Left lobe of liver (tissue), 2 donors: ENCODE measurements at regions not wholly inside any gene's neighbourhood (a gene's known extent, or its start where the extent isn't known, plus 50 kb on each side); places are given as distances from the start of the nearest gene placed in this dataset.

ENCODE experiments used
- ATAC-seq: fragments of 200-7000 bp; cut with Tn5 transposase; one replicate; pipeline ENCODE4 v1.9.1; 2020; ENCODE audit warnings: mild to moderate bottlenecking, moderate library complexity
- DNase-seq: peaks from one replicate; pipeline ENCODE4 v3.0.0-alpha.2; 2020; ENCODE audit warnings: low spot score
- donor health status: DM: no; HTN: no; CAD: no; lungs with moderate emphysema.
- donor health status: DM: no; HTN: yes; CAD: no.

DNA sequence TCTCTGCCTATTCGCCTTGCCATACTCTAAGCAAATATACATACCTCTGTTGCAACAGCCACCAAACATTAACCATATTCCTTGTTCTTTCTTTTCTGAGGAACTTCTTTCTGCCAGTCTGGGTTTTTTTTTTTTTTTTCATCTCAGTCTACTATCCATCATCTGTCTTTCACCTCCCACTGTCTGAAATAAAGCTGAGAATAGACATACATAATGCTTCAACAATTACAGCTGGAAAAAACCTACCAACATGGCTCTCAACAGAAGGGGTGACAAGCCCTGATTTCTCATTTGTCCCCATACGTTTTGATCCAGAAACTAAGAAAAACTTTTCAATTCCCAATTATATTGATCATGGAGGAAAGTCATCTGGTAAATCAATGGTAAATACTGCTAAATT is 728.8 kb upstream of the POU3F3 start:
- ATAC-seq, result no peak
- no peak for DNase-seq

DNA sequence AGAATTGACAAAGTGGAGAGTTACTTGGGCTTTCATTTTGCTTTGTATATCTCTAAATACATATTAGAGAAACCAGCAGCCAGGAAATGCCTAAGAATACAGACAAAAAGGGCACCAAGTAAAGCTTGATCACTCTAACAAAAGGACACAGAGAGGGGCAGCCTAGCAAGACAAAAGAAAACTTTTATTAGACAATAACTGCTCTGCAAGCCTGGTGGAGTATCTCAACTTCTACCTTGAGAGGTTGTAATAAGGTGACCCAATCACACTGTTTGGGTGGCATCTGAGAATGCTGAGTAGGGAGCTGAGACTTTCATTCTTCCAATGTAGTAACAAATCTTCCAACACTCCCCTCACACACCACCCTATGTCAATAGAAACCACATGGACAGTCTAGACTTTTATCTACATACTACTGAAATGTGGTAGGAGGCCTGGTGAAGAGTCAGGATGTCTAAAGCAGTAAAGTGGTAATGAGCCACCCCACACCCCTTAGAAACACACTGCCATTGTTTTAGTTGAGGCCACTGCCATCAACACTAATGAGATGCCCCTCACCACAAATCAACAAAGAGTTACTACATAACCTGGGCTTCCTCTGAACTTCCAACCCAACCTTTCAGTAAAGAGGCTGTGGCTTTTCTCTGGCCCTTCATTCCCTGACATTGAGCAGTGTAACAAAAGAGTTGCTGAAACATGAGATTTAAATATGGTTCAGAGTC is 726.7 kb upstream of the POU3F3 start:
- DNase-seq, result no peak
- no peak for ATAC-seq

DNA sequence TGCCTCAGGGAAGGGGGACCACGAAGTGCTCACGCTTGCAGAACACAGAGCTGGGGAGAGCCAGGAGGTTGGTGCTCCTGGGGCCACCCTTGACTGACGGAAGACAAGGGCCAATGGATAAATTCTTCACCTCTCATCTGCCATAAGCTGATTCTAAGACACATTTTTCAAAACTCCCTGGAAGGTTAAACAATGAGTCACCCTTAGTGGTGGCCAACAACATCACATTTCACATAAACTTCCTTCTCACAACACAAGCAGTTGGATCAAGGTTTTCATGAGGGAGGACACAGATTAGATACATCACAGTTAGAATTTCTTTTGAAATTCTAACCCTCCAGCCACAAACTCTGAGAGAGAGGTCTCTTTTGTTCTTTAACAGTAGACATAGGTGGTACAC is 713.6 kb upstream of the POU3F3 start:
- ATAC-seq (no peak), DNase-seq (no peak)

DNA sequence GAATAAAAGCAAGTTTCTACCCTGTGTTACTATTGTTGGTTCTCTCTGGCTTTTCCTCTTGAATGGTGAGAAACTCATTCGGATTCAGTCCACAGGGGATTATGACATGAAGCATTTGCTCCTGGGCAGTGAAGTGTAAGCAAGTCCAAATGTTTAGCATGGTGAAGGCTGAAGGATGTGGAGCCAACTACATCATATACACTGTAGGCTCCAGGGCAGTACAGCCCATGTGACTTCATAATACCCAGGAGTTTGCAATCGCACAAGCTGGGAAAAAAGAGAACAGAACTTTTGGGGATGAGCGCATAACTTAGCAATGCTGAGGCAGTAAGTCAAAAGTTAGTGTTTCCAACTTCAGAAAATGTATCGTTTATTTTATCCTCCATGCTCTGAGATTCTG is 695.7 kb upstream of the POU3F3 start:
- ATAC-seq (no peak), DNase-seq (no peak)

DNA sequence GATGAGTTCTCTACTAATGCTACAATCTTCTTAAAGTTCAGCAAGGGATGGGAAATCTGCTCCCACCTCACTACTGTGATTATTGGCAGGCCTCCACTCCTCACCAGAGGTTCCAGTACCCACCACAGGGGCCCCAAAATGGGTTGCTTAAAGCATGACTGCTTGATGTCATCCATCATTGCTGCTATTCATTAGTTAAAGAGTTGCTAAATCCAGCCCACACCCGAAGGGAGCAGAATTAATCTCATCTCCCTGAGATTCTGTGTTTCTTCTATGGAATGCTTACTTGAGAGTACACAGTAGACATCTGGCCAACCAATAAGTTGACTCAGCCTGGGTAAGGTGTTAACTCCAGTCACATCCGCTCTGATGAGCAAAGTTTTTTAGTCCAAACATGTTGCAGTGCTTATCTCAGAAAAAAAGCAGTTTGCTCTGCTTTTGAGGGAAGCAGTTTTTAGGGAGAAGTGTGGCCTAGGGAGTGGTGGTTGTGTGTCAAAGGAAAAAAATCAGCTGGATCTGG is 690.2 kb upstream of the POU3F3 start:
- ATAC-seq (no peak), DNase-seq (no peak)

DNA sequence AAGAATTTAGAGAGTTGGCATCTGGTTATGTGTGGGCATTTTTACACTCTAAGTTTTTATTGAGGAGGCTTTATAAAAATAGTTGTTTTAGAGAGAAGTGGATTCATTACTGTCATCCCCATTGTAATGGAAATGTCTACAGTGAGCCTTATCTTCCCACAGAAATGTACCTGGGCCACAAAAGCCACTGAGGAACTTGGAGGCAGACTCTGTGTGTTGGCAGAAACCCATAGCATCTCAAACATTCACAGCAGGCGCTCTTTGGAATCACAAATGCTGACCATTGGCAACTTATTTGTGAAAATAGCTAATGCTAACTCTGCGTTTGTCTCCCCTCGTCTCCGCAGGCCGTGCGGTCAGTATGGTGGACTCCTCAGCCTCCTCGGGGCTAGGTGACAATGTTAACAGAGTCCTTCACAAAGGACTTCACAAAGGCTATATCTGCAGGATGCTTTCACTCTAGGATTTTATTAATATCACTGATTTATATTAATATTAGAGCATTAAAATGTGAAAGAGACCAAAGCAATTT is 689.1 kb upstream of the POU3F3 start:
- DNase-seq (no peak), ATAC-seq (no peak)

DNA sequence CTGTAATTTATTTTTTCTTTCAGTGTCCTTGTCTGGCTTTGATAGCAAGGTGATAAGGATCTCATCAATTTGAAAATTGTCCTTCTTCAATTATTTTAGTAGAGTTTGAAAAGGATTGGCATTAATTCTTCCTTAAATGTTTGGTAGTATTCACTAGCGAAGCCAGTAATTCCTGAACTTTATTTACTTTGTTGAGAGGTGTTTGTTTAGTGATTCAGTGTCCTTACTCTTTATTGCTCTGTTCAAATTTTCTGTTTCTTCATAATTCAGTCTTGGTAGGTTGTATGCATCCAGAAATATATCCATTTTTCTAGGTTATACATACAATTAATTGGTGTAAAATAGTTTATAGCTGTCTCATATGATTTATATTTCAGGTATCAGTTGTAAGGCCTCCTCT is 676.7 kb upstream of the POU3F3 start:
- ATAC-seq (no peak), DNase-seq (no peak)

DNA sequence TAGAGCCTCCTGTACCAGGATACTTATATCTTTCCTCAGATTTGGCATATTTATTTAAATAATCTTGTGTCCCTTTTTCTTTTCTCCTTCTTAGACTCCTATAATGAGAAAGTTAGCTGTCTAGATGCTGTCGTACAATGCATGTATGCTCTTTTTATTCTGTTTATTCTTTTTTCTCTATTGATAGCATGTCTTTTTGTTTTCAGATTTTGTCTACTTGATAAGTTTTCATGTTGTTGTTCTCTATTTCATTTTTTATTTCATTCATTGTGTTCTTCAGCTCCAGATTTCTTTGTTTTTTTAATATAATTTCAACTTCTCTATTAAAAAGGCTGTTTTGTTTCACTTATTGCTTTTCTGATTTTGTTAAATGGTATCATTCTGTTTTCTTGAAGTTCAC is 674.3 kb upstream of the POU3F3 start:
- no peak for ATAC-seq
- no peak for DNase-seq

DNA sequence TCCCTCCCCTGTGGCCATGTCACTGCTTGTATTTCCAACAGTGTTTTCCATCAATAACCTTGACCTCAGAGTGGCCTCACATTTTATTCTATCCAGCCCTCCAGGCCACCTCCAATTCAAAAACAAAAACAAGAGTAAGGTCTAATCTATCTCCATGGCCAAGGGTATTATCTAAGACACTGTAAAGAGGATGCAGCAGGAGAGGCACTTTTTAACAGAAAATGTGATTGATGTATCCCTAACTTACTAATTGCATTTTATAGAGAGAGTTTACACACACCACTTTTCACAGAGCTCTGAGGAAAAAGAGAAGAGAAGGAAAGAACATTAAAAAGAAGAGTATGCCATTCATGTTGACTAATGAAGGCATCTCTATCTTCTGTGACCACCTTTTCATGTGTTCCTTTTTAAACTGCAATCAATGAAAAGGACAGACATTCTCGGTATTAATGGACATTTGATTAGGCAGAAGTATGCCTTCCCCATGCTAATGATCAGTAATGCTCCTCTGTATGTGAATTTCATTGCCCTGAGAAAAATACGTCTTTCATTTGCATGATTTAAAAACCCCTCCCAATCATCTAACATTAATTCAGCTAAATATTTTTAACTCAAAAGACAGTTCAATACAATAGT is 653.3 kb upstream of the POU3F3 start:
- DNase-seq (no peak), ATAC-seq (no peak)

DNA sequence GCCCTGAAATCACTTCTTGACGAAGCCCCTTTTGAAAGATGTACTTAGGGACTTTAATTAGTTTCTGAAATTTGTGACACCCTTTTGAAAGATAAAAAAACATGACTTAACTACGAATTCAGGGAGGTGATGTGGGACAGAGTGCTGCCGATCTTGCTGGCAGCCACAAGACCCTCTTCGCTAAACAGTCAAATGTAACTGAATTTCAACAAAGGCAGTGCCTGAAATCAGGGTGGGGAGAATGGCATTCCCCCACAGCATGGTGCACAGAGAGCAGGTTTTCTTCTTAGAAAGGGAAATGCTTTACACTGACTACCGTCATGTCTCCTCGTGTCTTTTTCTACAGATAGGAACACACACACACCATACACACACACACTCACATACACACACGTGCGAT is 640.2 kb upstream of the POU3F3 start:
- ATAC-seq (no peak), DNase-seq (no peak)

DNA sequence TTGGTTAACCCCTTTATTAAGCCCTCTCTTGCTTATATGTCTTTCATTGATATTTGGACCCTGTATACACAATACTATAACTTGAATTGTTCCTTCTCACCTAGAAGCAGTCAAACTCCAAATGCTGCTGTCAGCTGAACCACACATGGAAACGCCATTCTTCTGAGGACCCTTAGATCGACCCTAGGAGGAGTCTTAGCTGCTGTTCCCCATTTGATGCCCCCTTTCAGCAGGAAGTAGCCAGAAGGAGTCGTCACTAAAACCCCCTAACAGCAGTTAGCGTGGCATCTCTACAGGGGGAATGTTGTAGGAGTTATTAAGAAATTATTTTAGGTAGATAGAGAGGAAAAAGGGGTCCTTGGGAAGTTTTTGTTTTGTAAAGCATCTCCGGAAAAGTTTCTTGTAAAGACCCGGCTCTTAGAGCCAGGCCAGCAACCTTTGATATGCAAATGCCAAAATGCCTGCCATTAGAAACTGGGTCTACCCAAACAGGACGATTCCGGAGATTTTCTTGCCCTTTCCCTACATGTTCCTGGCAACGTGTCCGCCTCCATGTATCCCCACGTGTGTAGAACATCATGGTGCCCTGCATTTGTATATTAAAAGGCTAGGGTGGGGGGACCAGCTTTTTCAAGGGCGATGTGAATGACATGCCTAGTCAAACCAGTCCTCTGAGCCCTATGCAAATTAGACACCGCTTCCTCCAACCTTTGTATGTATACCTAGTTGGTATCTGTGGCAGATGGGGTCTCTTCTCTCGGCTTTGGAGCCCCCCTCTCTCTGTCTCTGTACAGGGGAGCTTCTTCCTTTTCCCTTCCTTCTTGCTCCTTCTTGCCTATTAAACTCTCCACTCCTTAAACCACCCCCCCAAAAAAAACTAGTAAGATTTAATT is 638.4 kb upstream of the POU3F3 start:
- no peak for ATAC-seq
- DNase-seq, result no peak

DNA sequence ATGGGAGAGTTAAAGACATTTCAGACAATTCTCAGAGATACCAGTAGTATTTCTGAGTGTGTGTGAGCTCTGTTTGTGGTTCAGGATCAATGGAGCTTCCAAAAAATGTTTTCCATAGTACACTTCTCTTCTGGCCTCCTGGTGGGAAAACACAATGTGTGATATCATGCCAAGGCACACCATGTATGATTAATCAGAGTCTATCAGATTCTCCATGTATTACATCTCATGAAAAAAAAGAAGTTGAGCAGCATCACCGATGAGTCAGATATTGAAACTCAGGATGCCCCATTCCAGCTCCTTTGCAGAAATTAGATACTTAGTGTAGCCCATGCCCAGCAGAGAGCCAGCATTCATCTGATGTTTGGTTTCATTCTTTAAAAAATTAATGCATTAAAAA is 620.3 kb upstream of the POU3F3 start:
- DNase-seq (no peak), ATAC-seq (no peak)

DNA sequence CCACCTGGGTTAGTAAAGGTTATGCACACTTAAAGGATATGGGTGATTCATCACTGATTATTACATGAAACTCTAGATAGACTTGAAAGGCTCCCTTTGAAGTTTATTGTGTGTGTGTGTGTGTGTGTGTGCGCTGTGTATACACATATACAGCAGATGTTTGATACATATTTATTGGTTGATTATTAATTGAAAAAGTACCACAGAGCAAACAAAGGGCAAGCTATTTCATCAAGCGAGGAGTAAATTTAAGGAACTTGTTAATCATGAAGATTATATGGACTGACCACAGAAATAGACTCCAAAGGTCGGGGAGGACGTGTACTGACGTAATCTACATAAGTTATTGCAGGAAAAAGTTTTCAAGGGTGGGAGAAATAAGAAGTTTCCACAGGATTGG is 617.4 kb upstream of the POU3F3 start:
- DNase-seq (no peak), ATAC-seq (no peak)

DNA sequence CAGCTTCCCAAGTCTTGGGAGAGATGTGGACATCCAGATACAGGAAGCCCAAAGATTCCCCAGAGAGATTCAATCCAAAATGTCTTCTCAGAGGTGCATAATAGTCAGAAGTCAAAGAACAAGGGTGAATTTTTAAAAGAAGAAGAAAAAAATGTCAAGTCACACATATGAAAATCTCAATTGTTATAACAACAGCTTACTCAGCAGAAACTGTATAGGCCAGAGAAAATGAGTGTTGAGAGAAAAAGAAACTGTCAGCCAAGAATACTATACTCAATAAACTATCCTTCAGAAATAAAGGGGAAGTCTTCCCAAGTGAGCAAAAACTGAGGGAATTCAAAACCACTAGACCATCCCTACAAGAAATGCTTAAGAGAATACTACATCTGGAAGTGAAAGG is 612.9 kb upstream of the POU3F3 start:
- DNase-seq, result no peak
- no peak for ATAC-seq

DNA sequence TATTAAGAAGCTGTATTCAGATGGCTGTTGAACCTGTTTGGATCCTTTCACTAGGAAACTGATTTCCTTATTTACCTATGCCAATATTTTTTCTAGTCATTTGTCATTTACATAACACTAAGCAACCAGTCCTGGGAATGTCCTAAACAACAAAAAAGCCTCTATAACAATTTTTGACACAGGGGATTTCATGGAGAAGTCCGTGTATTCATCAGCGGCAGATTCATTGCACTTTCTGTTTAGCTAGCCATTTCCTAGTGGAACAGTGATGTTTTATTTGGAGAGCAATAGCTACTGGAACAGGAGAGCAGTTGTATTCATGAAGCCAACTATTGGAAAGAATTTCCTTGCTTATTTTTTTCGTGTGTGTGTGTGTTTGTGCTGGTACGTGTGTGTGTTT is 604.3 kb upstream of the POU3F3 start:
- DNase-seq (no peak), ATAC-seq (no peak)

DNA sequence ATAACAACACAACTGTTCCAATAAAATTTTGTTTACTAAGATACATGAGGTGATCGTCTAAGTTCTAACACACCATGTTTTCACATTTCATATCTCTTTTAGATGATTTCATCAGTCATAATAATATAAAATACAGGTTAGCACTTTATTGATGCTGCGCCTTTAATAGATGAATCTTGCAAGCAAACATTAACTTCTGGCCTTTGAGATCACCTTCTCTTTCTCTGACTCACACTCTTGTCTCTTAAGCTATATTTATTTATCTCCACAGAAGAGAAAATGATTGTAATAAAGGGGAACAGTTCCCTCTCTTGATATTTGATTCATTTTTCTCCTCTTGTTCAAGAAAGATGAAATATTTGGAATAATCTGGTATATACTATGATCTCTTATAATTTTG is 603.3 kb upstream of the POU3F3 start:
- DNase-seq, result no peak
- ATAC-seq, result no peak

DNA sequence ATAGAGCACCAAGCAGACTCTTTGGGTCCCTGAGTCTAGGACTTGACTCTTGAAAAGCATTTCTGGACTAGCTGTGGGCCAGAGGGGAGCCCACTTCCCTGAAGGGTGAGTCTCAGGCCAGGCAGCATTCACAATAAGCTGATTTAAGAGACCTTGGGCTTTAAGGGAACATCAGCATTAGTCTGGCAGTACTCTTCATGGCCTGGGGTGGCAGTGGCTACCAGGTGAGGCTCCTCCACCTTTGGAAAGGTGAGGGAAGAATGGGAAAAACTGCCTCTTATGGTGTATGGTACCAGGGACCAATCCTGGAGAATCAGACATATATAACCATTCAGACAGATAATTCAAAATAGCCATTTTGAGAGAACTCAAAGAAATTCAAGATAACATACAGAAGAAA is 599.9 kb upstream of the POU3F3 start:
- ATAC-seq (no peak), DNase-seq (no peak)

DNA sequence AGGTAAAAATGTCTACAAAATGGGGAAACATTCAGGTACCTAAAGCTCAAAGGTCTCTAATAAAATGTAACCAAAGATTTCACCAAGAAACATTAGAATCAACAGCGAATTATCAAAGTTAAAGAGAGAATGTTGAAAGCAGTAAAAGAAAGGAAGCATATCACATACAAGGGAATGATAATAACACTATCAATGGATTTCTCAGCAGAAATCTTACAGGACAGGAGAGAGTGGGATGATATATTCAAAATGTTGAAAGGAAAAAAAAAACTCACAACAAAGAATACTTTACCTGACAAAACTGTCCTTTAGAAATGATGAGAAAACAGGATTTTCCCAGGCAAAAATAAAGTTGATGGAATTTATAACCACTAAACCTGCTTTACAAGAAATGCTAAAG is 591.2 kb upstream of the POU3F3 start:
- DNase-seq (no peak), ATAC-seq (no peak)

DNA sequence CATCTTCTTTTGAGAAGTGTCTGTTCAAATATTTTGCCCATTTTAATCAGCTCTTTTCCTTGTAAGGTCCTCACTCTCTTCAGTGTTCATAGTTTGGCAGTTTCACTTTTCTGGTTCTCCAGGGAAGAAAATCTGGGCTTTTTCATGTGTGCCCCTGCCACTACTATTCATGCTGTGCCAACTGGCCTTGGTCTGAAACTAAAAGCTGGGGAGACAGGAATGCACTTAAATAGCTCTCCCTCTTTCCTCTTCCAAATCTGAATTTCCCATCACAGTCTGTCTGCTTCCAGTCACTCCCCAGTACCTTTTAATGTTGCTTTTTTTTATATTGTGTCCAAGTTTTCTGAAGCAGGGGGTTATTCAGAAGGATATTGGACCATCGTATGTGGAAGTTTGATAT is 574.3 kb upstream of the POU3F3 start:
- ATAC-seq (no peak), DNase-seq (no peak)

DNA sequence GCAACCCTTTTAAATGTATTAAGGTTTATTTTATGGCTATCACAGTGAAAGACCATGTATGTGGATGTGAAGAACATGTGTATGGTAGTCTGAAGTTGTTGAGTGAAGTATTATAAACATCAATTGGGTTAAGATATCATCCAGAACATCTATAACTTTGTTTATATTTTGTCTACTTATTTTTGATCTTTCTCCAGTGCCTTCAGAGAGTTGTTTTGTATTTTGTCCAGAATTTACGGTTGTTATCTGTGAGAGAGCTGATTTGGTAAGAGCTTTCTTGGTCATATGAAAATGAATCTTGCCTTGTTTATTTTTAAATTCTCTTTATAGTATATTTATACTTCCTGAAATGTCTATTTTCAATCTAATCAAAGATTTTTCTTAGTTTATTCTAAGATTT is 573.7 kb upstream of the POU3F3 start:
- ATAC-seq, result no peak
- no peak for DNase-seq

DNA sequence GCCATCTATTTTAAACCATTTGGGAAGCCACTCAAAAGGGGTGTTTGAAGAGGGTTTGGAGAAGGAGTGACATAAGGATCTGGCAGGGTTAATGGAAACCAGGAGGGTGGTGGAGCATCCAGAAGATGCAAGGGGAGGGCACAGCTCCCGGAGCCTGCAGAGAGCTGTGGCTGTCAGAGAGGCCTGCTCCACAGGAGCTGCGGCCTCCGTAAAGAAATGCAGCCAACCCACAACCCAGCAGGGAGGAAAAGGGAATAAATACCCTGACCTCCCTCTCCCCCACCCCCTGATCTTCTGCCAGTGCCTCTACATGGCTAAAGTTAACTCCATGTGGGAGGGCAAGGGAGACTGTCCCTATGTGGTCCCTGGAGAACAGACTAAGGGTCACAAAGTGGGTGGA is 567.1 kb upstream of the POU3F3 start:
- DNase-seq (no peak), ATAC-seq (no peak)
